Pancreas (tissue), 10 donors: ENCODE measurements at regions not wholly inside any gene's neighbourhood (a gene's known extent, or its start where the extent isn't known, plus 50 kb on each side); places are given as distances from the start of the nearest gene placed in this dataset.

Experiments
- ATAC-seq, 4 donors: fragments of 200-7000 bp; cut with Tn5 transposase; one replicate each; pipeline versions ENCODE4 v1.8.0 to v1.9.1; 2020; ENCODE audit warnings: mild to moderate bottlenecking in 4 of 4, moderate library complexity in 4 of 4
- DNase-seq, 6 donors: peaks; one replicate each; pipeline ENCODE4 v3.0.0-alpha.2; 2020
- FAIRE-seq: peaks from 2 replicates; lab custom pipeline; 2012; peaks lifted over from hg19 to GRCh38; lab: Jason Lieb, UNC
- H3K27ac ChIP-seq, 4 donors: fragments of 200-600 bp; sonication (generic); 1 replicate in 3 of 4; 2 replicates in 1 of 4; pipeline versions ENCODE4 v1.5.0 to v1.8.0; 2020
- H3K27me3 ChIP-seq, 4 donors: fragments of 200-600 bp; one replicate each; pipeline ENCODE4 v1.8.0; 2021
- H3K36me3 ChIP-seq, 3 donors: fragments of 200-600 bp; sonication (generic) in 1 of 3; one replicate each; pipeline versions ENCODE4 v1.5.0 to v1.8.0; 2020 to 2021
- H3K4me1 ChIP-seq, 3 donors: fragments of 200-600 bp; one replicate each; pipeline ENCODE4 v1.8.0; 2021
- H3K4me3 ChIP-seq, 4 donors: fragments of 200-600 bp; sonication (generic) in 2 of 4; one replicate each; pipeline versions ENCODE4 v1.5.0 to v1.8.0; 2020 to 2021
- H3K9me3 ChIP-seq, 4 donors: fragments of 200-600 bp; one replicate each; pipeline ENCODE4 v1.8.0; 2021
- CTCF ChIP-seq, 4 donors: fragments of 200-600 bp; sonication (generic) in 3 of 4; IDR thresholded peaks; one replicate each; pipeline versions ENCODE4 v1.5.0 to v1.8.0; 2021; ENCODE audit warnings: antibody characterized with exemption in 4 of 4
- WGBS, 2 donors: extraction: QIAGEN DNeasy Blood & Tissue Kit; methylation state at CpG; one replicate each; pipeline ENCODE4 v1.1.7; 2013; 5-methylcytosine and 5-hydroxymethylcytosine counted together
- intact Hi-C, 3 donors: fragments of 100-400 bp; cut with DNase I; formaldehyde crosslinking; loops; one replicate each; pipeline versions ENCODE4 v1.11.1 to v1.14.2; 2022
- donor health status: healthy with polysubstance abuse.
- donor health status: DM: no; HTN: no; CAD: no; lungs with moderate emphysema.
- donor health status: DM: no; HTN: no; CAD: no.
- donor health status: control.
- donor health status: control.
- donor health status: Bipolar disorder and iron deficiency.
- donor health status: DM: yes; HTN: yes; CAD: no.
- donor health status: DM: no; HTN: no; CAD: no.
- donor health status: DM: no; HTN: no; CAD: no.
- donor health status: DM: yes; HTN: yes; CAD: no.

DNA sequence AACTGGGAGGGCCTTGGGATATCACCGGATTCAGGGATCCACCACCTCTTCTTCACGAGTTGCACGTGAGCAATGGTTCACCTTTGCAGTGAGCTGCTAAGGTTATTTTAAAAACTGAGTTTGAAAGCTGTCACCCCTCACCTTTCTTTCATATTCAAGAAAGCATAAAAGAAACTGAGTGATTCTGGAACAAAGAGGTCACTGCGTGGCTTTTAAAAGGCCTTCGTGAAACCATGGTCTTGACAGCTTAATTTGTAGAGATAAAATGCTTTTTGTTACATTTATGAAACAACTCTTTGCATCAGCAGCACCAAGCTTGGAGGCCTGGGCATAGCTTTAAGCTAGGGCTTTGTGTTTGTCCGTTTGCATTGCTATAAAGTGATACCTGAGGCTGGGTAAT lies 101.4 kb upstream of the NECTIN1 start:
- Histone ChIP-seq H3K27me3 (no peaks in the 10 kb centered on the region), H3K4me3 (no peak overlapping the region), H3K9me3 (no peaks in the 10 kb centered on the region), H3K27ac (no peak overlapping the region), H3K36me3 (no peaks in the 10 kb centered on the region), H3K4me1 (no peaks in the 10 kb centered on the region)
- intact Hi-C loops, result no loop called here
- ATAC-seq (no peak), DNase-seq (no peak), FAIRE-seq (no peak)
- no peak for TF ChIP-seq CTCF (IDR thresholded peaks at IDR 0.05)
- WGBS, 2 donors, result 89 to 92% methylated on average over 6 of the region's 6 CpGs

- Histone ChIP-seq H3K36me3 (no peaks in the 10 kb centered on the region), H3K27me3 (no peaks in the 10 kb centered on the region), H3K27ac (no peak overlapping the region), H3K4me3 (no peak overlapping the region), H3K9me3 (no peaks in the 10 kb centered on the region), H3K4me1 (no peaks in the 10 kb centered on the region)
- TF ChIP-seq CTCF (IDR thresholded peaks at IDR 0.05), result no peak
- intact Hi-C loops, result no loop called here
- FAIRE-seq (no peak), DNase-seq (no peak), ATAC-seq (no peak)
- 78 to 83% methylated on average over 3 of the region's 3 CpGs for WGBS, 2 donors
Measured at GRCh38 chr11:119829402-119829801, 100.4 kb upstream of the NECTIN1 start.

- 74 to 87% methylated on average over 2 of the region's 2 CpGs for WGBS, 2 donors
- FAIRE-seq (no peak), ATAC-seq (no peak), DNase-seq (no peak)
- H3K27ac ChIP-seq, result no peak overlapping the region
- H3K9me3 ChIP-seq, result no peaks in the 10 kb centered on the region
- no peaks in the 10 kb centered on the region for H3K4me1 ChIP-seq
- intact Hi-C loops, result no loop called here
- no peaks in the 10 kb centered on the region for H3K27me3 ChIP-seq
- no peaks in the 10 kb centered on the region for H3K36me3 ChIP-seq
- H3K4me3 ChIP-seq, result no peak overlapping the region
- no peak for TF ChIP-seq CTCF (IDR thresholded peaks at IDR 0.05)
Measured at GRCh38 chr11:119828819-119829218, 99.8 kb upstream of the NECTIN1 start.

DNA sequence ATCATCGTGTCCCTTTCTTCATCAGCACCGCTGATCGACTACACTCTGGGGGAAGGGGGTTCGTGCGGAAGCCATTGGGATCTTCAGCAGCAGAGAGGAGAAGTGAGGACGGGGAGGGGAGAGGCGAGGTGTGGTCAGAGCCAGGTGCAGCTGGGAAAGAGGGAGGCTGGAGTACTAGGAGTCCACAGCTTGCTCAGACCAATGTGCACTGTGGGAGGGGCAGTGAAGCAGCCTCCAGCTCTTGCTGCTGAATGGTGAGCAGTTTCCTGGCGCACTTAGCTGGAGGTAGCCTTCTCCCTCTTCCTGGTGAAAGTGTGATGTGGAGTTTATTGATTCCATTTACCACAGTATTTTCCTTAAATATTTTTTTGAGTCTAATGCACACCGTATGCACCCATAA lies 99.0 kb upstream of the NECTIN1 start:
- intact Hi-C loops, result no loop called here
- Histone ChIP-seq H3K36me3 (no peaks in the 10 kb centered on the region), H3K27me3 (no peaks in the 10 kb centered on the region), H3K27ac (no peak overlapping the region), H3K9me3 (no peaks in the 10 kb centered on the region), H3K4me3 (no peak overlapping the region), H3K4me1 (no peaks in the 10 kb centered on the region)
- TF ChIP-seq CTCF (IDR thresholded peaks at IDR 0.05), result no peak
- ATAC-seq (no peak), FAIRE-seq (no peak), DNase-seq (no peak)
- WGBS, 2 donors, result 70 to 79% methylated on average over 9 of the region's 9 CpGs

DNA sequence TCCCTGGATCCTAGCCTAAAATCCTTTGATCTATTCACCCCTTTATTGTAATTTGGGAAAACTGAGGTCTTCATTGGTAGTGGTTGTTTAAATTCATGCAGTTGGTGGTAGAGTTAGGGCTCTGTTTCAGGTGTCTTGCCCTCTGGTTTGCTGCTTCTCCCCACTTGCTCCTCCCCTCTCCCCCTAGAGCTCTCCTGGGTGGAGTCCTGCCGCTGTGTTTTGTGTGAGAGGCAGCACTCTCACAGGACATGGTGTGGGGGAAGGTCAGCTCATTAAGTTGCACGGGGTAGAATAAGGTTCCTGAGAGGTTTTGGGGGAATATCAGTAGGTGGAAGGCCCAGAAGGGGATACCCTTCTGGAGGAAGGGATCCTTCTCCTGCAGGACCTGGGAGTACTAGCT lies 98.1 kb upstream of the NECTIN1 start:
- H3K9me3 ChIP-seq, result no peaks in the 10 kb centered on the region
- FAIRE-seq (no peak), ATAC-seq (no peak), DNase-seq (no peak)
- H3K36me3 ChIP-seq, result no peaks in the 10 kb centered on the region
- H3K27ac ChIP-seq, result no peak overlapping the region
- 32 to 33% methylated on average over 2 of the region's 2 CpGs for WGBS, 2 donors
- no peaks in the 10 kb centered on the region for H3K4me1 ChIP-seq
- no peak for TF ChIP-seq CTCF (IDR thresholded peaks at IDR 0.05)
- no peaks in the 10 kb centered on the region for H3K27me3 ChIP-seq
- intact Hi-C loops, result no loop called here
- H3K4me3 ChIP-seq, result no peak overlapping the region
